ENCODE measurements at regions not wholly inside any gene's neighbourhood (a gene's known extent, or its start where the extent isn't known, plus 50 kb on each side); places are given as distances from the start of the nearest gene placed in this dataset.

- TF ChIP-seq EP300 (IDR thresholded peaks at IDR 0.05) (no peak), CTCF (IDR thresholded peaks at IDR 0.05) (no peak)
Observed at GRCh38 chr20:11296951-11297350, 620.7 kb upstream of the BTBD3 start.
